Neural cell (in vitro differentiated cells): ENCODE measurements at regions not wholly inside any gene's neighbourhood (a gene's known extent, or its start where the extent isn't known, plus 50 kb on each side); places are given as distances from the start of the nearest gene placed in this dataset.

Source experiments
- H2AFZ ChIP-seq: fragments of 200-600, 300-800 bp; sonication (generic), shearing (Covaris generic); 2 replicates; pipeline ENCODE4 v1.6.0; 2014; ENCODE audit warnings: low read depth, mild to moderate bottlenecking, antibody characterized with exemption, low read length, moderate library complexity
- H3F3A ChIP-seq: fragments of 200-600 bp; shearing (Covaris generic); 2 replicates; pipeline ENCODE4 v1.6.1; 2016; ENCODE audit warnings: mild to moderate bottlenecking, moderate library complexity, mixed read lengths, antibody characterized with exemption, low read length; ENCODE audit not compliant: insufficient read depth, poor library complexity, severe bottlenecking
- H3K27ac ChIP-seq: fragments of 200-600, 300-800 bp; sonication (generic), shearing (Covaris generic); 2 replicates; pipeline ENCODE4 v1.5.1; 2014; ENCODE audit warnings: mild to moderate bottlenecking, low read length, moderate library complexity
- H3K27me3 ChIP-seq: fragments of 300-800, 200-600 bp; sonication (generic), shearing (Covaris generic); 2 replicates; pipeline ENCODE4 v1.6.0; 2014; ENCODE audit warnings: mild to moderate bottlenecking, low read depth, low read length, moderate library complexity; ENCODE audit not compliant: insufficient read depth
- H3K36me3 ChIP-seq: fragments of 300-800, 200-600 bp; sonication (generic), shearing (Covaris generic); 2 replicates; pipeline ENCODE4 v1.5.1; 2014; ENCODE audit warnings: mild to moderate bottlenecking, antibody characterized with exemption, low read length, moderate library complexity; ENCODE audit not compliant: insufficient read depth
- H3K4me2 ChIP-seq: fragments of 300-800, 200-600 bp; sonication (generic), shearing (Covaris generic); 2 replicates; pipeline ENCODE4 v1.6.0; 2014; ENCODE audit warnings: mild to moderate bottlenecking, low read length
- H3K4me3 ChIP-seq: fragments of 300-800, 200-600 bp; sonication (generic), shearing (Covaris generic); 2 replicates; pipeline ENCODE4 v1.5.1; 2014; ENCODE audit warnings: mild to moderate bottlenecking, low read length, moderate library complexity
- H3K79me2 ChIP-seq: fragments of 200-600 bp; shearing (Covaris generic); replicated peaks from 2 replicates; pipeline ENCODE4 v1.6.0; 2014; ENCODE audit warnings: mild to moderate bottlenecking, low read length, moderate library complexity; ENCODE audit not compliant: insufficient read depth
- H3K9ac ChIP-seq: fragments of 300-800, 200-600 bp; sonication (generic), shearing (Covaris generic); 2 replicates; pipeline ENCODE4 v1.6.1; 2016; ENCODE audit warnings: mild to moderate bottlenecking, low read length, mixed read lengths
- H3K9me2 ChIP-seq: fragments of 200-600 bp; shearing (Covaris generic); 2 replicates; pipeline ENCODE4 v1.6.1; 2016; ENCODE audit warnings: mild to moderate bottlenecking, low read length, mixed read lengths; ENCODE audit not compliant: insufficient read depth
- H3K9me3 ChIP-seq: fragments of 200-600, 300-800 bp; sonication (generic), shearing (Covaris generic); 2 replicates; pipeline ENCODE4 v1.6.1; 2016; ENCODE audit warnings: mild to moderate bottlenecking, mixed run types, low read length, moderate library complexity, mixed read lengths
- H4K20me1 ChIP-seq: fragments of 200-600 bp; shearing (Covaris generic); 2 replicates; pipeline ENCODE4 v1.6.1; 2016; ENCODE audit warnings: mild to moderate bottlenecking, mixed run types; ENCODE audit not compliant: insufficient read depth
- EP300 ChIP-seq: fragments of 450-650 bp; conservative IDR thresholded peaks from 2 replicates; pipeline ENCODE4 v1.6.1; 2014; ENCODE audit warnings: antibody characterized with exemption, mild to moderate bottlenecking, moderate library complexity; ENCODE audit not compliant: poor library complexity, severe bottlenecking
- EZH2 ChIP-seq: fragments of 200-600, 300-800 bp; shearing (Covaris generic), sonication (generic); IDR thresholded peaks from 2 replicates; pipeline ENCODE4 v1.6.1; 2014; ENCODE audit warnings: antibody characterized with exemption, low read length, borderline replicate concordance, mild to moderate bottlenecking; ENCODE audit not compliant: insufficient read depth, poor library complexity, severe bottlenecking
- MXI1 ChIP-seq: fragments of 450-650 bp; conservative IDR thresholded peaks from 2 replicates; pipeline ENCODE4 v1.6.1; 2014; ENCODE audit warnings: antibody characterized with exemption, mild to moderate bottlenecking; ENCODE audit not compliant: poor library complexity, severe bottlenecking
- POLR2AphosphoS5 ChIP-seq: IDR thresholded peaks from 2 replicates; pipeline ENCODE4 v1.6.1; 2012
- RAD21 ChIP-seq: fragments of 450-650 bp; conservative IDR thresholded peaks from 2 replicates; pipeline ENCODE4 v1.6.1; 2014; ENCODE audit warnings: antibody characterized with exemption, mild to moderate bottlenecking, moderate library complexity
- REST ChIP-seq: IDR thresholded peaks from 2 replicates; pipeline ENCODE4 v1.6.1; 2012; ENCODE audit warnings: borderline replicate concordance
- SMC3 ChIP-seq: fragments of 450-650 bp; conservative IDR thresholded peaks from 2 replicates; pipeline ENCODE4 v1.6.1; 2014; ENCODE audit warnings: antibody characterized with exemption, mild to moderate bottlenecking, moderate library complexity; ENCODE audit not compliant: poor library complexity
- TAF1 ChIP-seq: IDR thresholded peaks from 2 replicates; pipeline ENCODE4 v1.6.1; 2012; ENCODE audit warnings: low read depth
- TF ChIP-seq, protein P1 (sequence below): fragments of 450-650 bp; IDR thresholded peaks from 2 replicates; pipeline ENCODE4 v1.5.1; 2014; ENCODE audit warnings: antibody characterized with exemption, mild to moderate bottlenecking, moderate library complexity; ENCODE audit not compliant: poor library complexity, severe bottlenecking

- Histone ChIP-seq H3K9me2 (no peaks in the 10 kb centered on the region), H3K9me3 (no peaks in the 10 kb centered on the region), H4K20me1 (no peaks in the 10 kb centered on the region), H2AFZ (no peak overlapping the region), H3F3A (no peaks in the 10 kb centered on the region), H3K27me3 (no peaks in the 10 kb centered on the region), H3K79me2 (no peaks in the 10 kb centered on the region), H3K4me3 (no peak overlapping the region), H3K27ac (no peak overlapping the region), H3K9ac (no peak overlapping the region), H3K4me2 (no peak overlapping the region), H3K36me3 (no peaks in the 10 kb centered on the region)
- TF ChIP-seq EZH2 (no peak), EP300 (no peak), RAD21 (no peak), SMC3 (no peak), TAF1 (no peak), POLR2AphosphoS5 (no peak), MXI1 (no peak), REST (no peak)
- TF ChIP-seq, protein P1, sequence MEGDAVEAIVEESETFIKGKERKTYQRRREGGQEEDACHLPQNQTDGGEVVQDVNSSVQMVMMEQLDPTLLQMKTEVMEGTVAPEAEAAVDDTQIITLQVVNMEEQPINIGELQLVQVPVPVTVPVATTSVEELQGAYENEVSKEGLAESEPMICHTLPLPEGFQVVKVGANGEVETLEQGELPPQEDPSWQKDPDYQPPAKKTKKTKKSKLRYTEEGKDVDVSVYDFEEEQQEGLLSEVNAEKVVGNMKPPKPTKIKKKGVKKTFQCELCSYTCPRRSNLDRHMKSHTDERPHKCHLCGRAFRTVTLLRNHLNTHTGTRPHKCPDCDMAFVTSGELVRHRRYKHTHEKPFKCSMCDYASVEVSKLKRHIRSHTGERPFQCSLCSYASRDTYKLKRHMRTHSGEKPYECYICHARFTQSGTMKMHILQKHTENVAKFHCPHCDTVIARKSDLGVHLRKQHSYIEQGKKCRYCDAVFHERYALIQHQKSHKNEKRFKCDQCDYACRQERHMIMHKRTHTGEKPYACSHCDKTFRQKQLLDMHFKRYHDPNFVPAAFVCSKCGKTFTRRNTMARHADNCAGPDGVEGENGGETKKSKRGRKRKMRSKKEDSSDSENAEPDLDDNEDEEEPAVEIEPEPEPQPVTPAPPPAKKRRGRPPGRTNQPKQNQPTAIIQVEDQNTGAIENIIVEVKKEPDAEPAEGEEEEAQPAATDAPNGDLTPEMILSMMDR, result no peak
Observed at GRCh38 chr5:119820016-119820415, 190.7 kb downstream of the FAM170A start.

GRCh38 chr5:119820608-119821007 is 191.2 kb downstream of the FAM170A start:
- Histone ChIP-seq H3K27ac (no peak overlapping the region), H3K4me3 (no peak overlapping the region), H3K79me2 (no peaks in the 10 kb centered on the region), H3K36me3 (no peaks in the 10 kb centered on the region), H3K27me3 (no peaks in the 10 kb centered on the region), H2AFZ (no peak overlapping the region), H3K4me2 (no peak overlapping the region), H3K9me2 (no peaks in the 10 kb centered on the region), H3K9me3 (no peaks in the 10 kb centered on the region), H3K9ac (no peak overlapping the region), H3F3A (no peaks in the 10 kb centered on the region), H4K20me1 (no peaks in the 10 kb centered on the region)
- TF ChIP-seq EP300 (peak; percentile 86), MXI1 (no peak), TAF1 (no peak), POLR2AphosphoS5 (peak; percentile 69), RAD21 (no peak)

- Histone ChIP-seq H4K20me1 (no peaks in the 10 kb centered on the region), H3K9me3 (no peaks in the 10 kb centered on the region), H3K27me3 (no peaks in the 10 kb centered on the region), H3F3A (no peaks in the 10 kb centered on the region), H3K36me3 (no peaks in the 10 kb centered on the region), H3K27ac (no peak overlapping the region), H3K4me3 (no peak overlapping the region), H3K9ac (no peak overlapping the region), H3K79me2 (no peaks in the 10 kb centered on the region), H2AFZ (no peak overlapping the region), H3K9me2 (no peaks in the 10 kb centered on the region), H3K4me2 (no peak overlapping the region)
- no peak for TF ChIP-seq REST
- TF ChIP-seq POLR2AphosphoS5, result no peak
- no peak for TF ChIP-seq TAF1
- no peak for TF ChIP-seq EP300
- no peak for TF ChIP-seq MXI1
- TF ChIP-seq SMC3, result no peak
- no peak for TF ChIP-seq RAD21
- TF ChIP-seq, protein P1, result no peak
- TF ChIP-seq EZH2, result no peak
Observed at GRCh38 chr5:119828541-119828940, 199.2 kb downstream of the FAM170A start.
